H9 (cell line): ENCODE measurements at regions not wholly inside any gene's neighbourhood (a gene's known extent, or its start where the extent isn't known, plus 50 kb on each side); places are given as distances from the start of the nearest gene placed in this dataset.

Source experiments
- DNase-seq: peaks from one replicate; pipeline ENCODE4 v3.0.0-alpha.2; 2017
- H2AFZ ChIP-seq: one replicate; pipeline ENCODE4 v1.6.1; 2013; ENCODE audit warnings: mild to moderate bottlenecking, low read length, control low read depth, moderate library complexity
- H2AK5ac ChIP-seq: 2 replicates; pipeline ENCODE4 v1.6.1; 2013; ENCODE audit warnings: low read length, control low read depth, mixed read lengths; ENCODE audit not compliant: insufficient read length
- H2BK120ac ChIP-seq: one replicate; pipeline ENCODE4 v1.6.1; 2013; ENCODE audit warnings: low read depth, mild to moderate bottlenecking, low read length, control low read depth, inconsistent platforms; ENCODE audit not compliant: poor library complexity, severe bottlenecking
- H2BK12ac ChIP-seq: 2 replicates; pipeline ENCODE4 v1.6.1; 2013; ENCODE audit warnings: low read length, control low read depth, mixed read lengths, low read depth; ENCODE audit not compliant: insufficient read length
- H2BK15ac ChIP-seq: 2 replicates; pipeline ENCODE4 v1.6.1; 2013; ENCODE audit warnings: low read depth, low read length, control low read depth
- H2BK20ac ChIP-seq: one replicate; pipeline ENCODE4 v1.6.1; 2013; ENCODE audit warnings: low read depth, mild to moderate bottlenecking, low read length, control low read depth, inconsistent platforms; ENCODE audit not compliant: poor library complexity, severe bottlenecking
- H2BK5ac ChIP-seq: 2 replicates; pipeline ENCODE4 v1.6.1; 2013; ENCODE audit warnings: low read length, control low read depth, mixed read lengths; ENCODE audit not compliant: insufficient read length
- H3K14ac ChIP-seq: 2 replicates; pipeline ENCODE4 v1.6.1; 2013; ENCODE audit warnings: low read length, control low read depth; ENCODE audit not compliant: insufficient read depth
- H3K18ac ChIP-seq: 2 replicates; pipeline ENCODE4 v1.6.1; 2013; ENCODE audit warnings: low read depth, mild to moderate bottlenecking, mixed read lengths, low read length, control low read depth; ENCODE audit not compliant: insufficient read length
- H3K23ac ChIP-seq: 2 replicates; pipeline ENCODE4 v1.6.1; 2013; ENCODE audit warnings: low read length, control low read depth, mixed read lengths, low read depth; ENCODE audit not compliant: insufficient read length
- H3K23me2 ChIP-seq: 2 replicates; pipeline ENCODE4 v1.6.1; 2013; ENCODE audit warnings: low read depth, mild to moderate bottlenecking, mixed read lengths, low read length, control low read depth; ENCODE audit not compliant: insufficient read length, poor library complexity, severe bottlenecking
- H3K27ac ChIP-seq: 2 replicates; pipeline ENCODE4 v1.5.1; 2013; ENCODE audit warnings: low read length, control low read depth, mixed read lengths, low read depth; ENCODE audit not compliant: insufficient read length
- H3K27me3 ChIP-seq: 2 replicates; pipeline ENCODE4 v1.6.1; 2013; ENCODE audit warnings: low read length, control low read depth, inconsistent platforms; ENCODE audit not compliant: insufficient read depth
- H3K4ac ChIP-seq: 2 replicates; pipeline ENCODE4 v1.6.1; 2013; ENCODE audit warnings: low read depth, mild to moderate bottlenecking, control low read depth, inconsistent platforms, low read length, moderate library complexity
- H3K4me1 ChIP-seq: 2 replicates; pipeline ENCODE4 v1.6.1; 2013; ENCODE audit warnings: low read length, control low read depth, inconsistent platforms; ENCODE audit not compliant: insufficient read depth
- H3K4me2 ChIP-seq: 2 replicates; pipeline ENCODE4 v1.6.1; 2013; ENCODE audit warnings: low read length, control low read depth, mixed read lengths; ENCODE audit not compliant: insufficient read length, insufficient read depth
- H3K56ac ChIP-seq: 2 replicates; pipeline ENCODE4 v1.6.1; 2013; ENCODE audit warnings: low read depth, mild to moderate bottlenecking, mixed read lengths, low read length, control low read depth; ENCODE audit not compliant: insufficient read length
- H3K79me1 ChIP-seq: 2 replicates; pipeline ENCODE4 v1.6.1; 2013; ENCODE audit warnings: low read depth, mild to moderate bottlenecking, moderate library complexity, low read length, control low read depth, inconsistent platforms; ENCODE audit not compliant: insufficient read depth, poor library complexity, severe bottlenecking
- H3K79me2 ChIP-seq: 2 replicates; pipeline ENCODE4 v1.6.1; 2013; ENCODE audit warnings: low read length, control low read depth, inconsistent platforms; ENCODE audit not compliant: insufficient read depth
- H3K9ac ChIP-seq: 2 replicates; pipeline ENCODE4 v1.6.1; 2013; ENCODE audit warnings: low read length, control low read depth, mixed read lengths; ENCODE audit not compliant: insufficient read length; ENCODE audit errors: extremely low read depth
- H3K9me3 ChIP-seq: one replicate; pipeline ENCODE4 v1.6.1; 2013; ENCODE audit warnings: low read depth, low read length, inconsistent platforms; ENCODE audit not compliant: control insufficient read depth
- H3T11ph ChIP-seq: one replicate; pipeline ENCODE4 v1.6.1; 2013; ENCODE audit warnings: mild to moderate bottlenecking, low read length, control low read depth, inconsistent platforms
- H4K20me1 ChIP-seq: one replicate; pipeline ENCODE4 v1.6.1; 2013; ENCODE audit not compliant: control insufficient read depth, insufficient read length, insufficient read depth
- H4K5ac ChIP-seq: 2 replicates; pipeline ENCODE4 v1.6.1; 2013; ENCODE audit warnings: low read depth, mild to moderate bottlenecking, mixed read lengths, low read length, control low read depth; ENCODE audit not compliant: insufficient read length
- H4K8ac ChIP-seq: replicated peaks from 2 replicates; pipeline ENCODE4 v1.6.1; 2013; ENCODE audit warnings: low read length, control low read depth, mixed read lengths, low read depth; ENCODE audit not compliant: insufficient read length
- H4K91ac ChIP-seq: 2 replicates; pipeline ENCODE4 v1.6.1; 2013; ENCODE audit warnings: low read depth, mild to moderate bottlenecking, moderate library complexity, mixed read lengths, low read length, control low read depth; ENCODE audit not compliant: insufficient read length
- H3K27ac Mint-ChIP-seq, 3 experiments: 2 replicates in 2 of 3; 3 replicates in 1 of 3; pipeline ENCODE4 v1.8.0; 2020 to 2021; ENCODE audit warnings: mixed read lengths in 3 of 3, mild to moderate bottlenecking in 1 of 3, moderate library complexity in 1 of 3
- H3K27me3 Mint-ChIP-seq: 2 replicates; pipeline ENCODE4 v1.8.0; 2021; ENCODE audit warnings: low read depth, mild to moderate bottlenecking, moderate library complexity, mixed read lengths
- H3K36me3 Mint-ChIP-seq, 3 experiments: 2 replicates in 2 of 3; 3 replicates in 1 of 3; pipeline ENCODE4 v1.8.0; 2020 to 2021; ENCODE audit warnings: low read depth in 3 of 3, mixed read lengths in 3 of 3; ENCODE audit not compliant: insufficient read depth in 1 of 3
- H3K4me1 Mint-ChIP-seq, 2 experiments: 2 replicates each; pipeline ENCODE4 v1.8.0; 2020; ENCODE audit warnings: mixed read lengths in 2 of 2
- H3K4me3 Mint-ChIP-seq, 2 experiments: 2 replicates in 1 of 2; 3 replicates in 1 of 2; pipeline ENCODE4 v1.8.0; 2020 to 2021; ENCODE audit warnings: mild to moderate bottlenecking in 2 of 2, mixed read lengths in 2 of 2, moderate library complexity in 1 of 2
- H3K9me3 Mint-ChIP-seq, 2 experiments: 2 replicates in 1 of 2; 3 replicates in 1 of 2; pipeline ENCODE4 v1.8.0; 2020; ENCODE audit warnings: mild to moderate bottlenecking in 2 of 2, mixed read lengths in 2 of 2, moderate library complexity in 1 of 2
- CTCF ChIP-seq: fragments of 200-600 bp; sonication (generic); conservative IDR thresholded peaks from 3 replicates; pipeline ENCODE4 v1.8.0; 2021; ENCODE audit warnings: antibody characterized with exemption, mild to moderate bottlenecking
- WGBS: extraction: QIAGEN DNeasy Blood & Tissue Kit; methylation state at CpG from one replicate; pipeline ENCODE4 v1.1.7; 2013; ENCODE audit warnings: missing lambda C conversion rate, low lambda C conversion rate, mixed read lengths; ENCODE audit not compliant: insufficient read length; ENCODE audit errors: extremely low coverage; 5-methylcytosine and 5-hydroxymethylcytosine counted together

GRCh38 chr21:26409735-26410134 is 163.4 kb downstream of the CYYR1 start:
- Mint-ChIP-seq H3K27ac (no peak overlapping the region), H3K27me3 (no peaks in the 10 kb centered on the region), H3K4me1 (peaks cover 17 to 24% of the 10 kb centered on the region in 2 experiments), H3K4me3 (no peak overlapping the region), H3K36me3 (peaks cover 0 to 4% (median 0%) of the 10 kb centered on the region in 3 experiments; a peak in 1 of 7 replicates), H3K9me3 (no peaks in the 10 kb centered on the region; a peak in 1 of 5 replicates)
- Histone ChIP-seq H3K9ac (no peak overlapping the region), H3K4me1 (no peaks in the 10 kb centered on the region), H3K79me2 (no peaks in the 10 kb centered on the region), H3K79me1 (no peaks in the 10 kb centered on the region), H3K14ac (no peak overlapping the region), H3K23me2 (no peaks in the 10 kb centered on the region), H4K91ac (no peak overlapping the region), H2AFZ (no peak overlapping the region), H3K4me2 (no peak overlapping the region), H3K18ac (no peak overlapping the region), H2BK5ac (no peak overlapping the region), H3T11ph (no peak overlapping the region), H2BK15ac (no peak overlapping the region), H3K23ac (no peak overlapping the region), H3K56ac (no peak overlapping the region), H3K27ac (no peak overlapping the region), H4K5ac (no peak overlapping the region), H4K20me1 (no peaks in the 10 kb centered on the region), H3K4ac (no peak overlapping the region), H4K8ac (no peak overlapping the region), H2BK20ac (no peak overlapping the region), H2BK120ac (no peak overlapping the region), H3K9me3 (no peaks in the 10 kb centered on the region), H3K27me3 (no peaks in the 10 kb centered on the region), H2BK12ac (no peak overlapping the region), H2AK5ac (no peak overlapping the region)
- no peak for DNase-seq
- no CpG with 5 or more reads among the region's 4 CpGs for WGBS
- no peak for TF ChIP-seq CTCF
